ENCODE measurements at regions not wholly inside any gene's neighbourhood (a gene's known extent, or its start where the extent isn't known, plus 50 kb on each side); places are given as distances from the start of the nearest gene placed in this dataset.

GRCh38 chr6:16901782-16902181 lies 140.5 kb upstream of the ATXN1 start (continued):
- TF ChIP-seq HSF1 (IDR thresholded peaks at IDR 0.05; ENCODE audit: low read depth, low read length): no peak
- TF ChIP-seq IRF3 (IDR thresholded peaks at IDR 0.05): no peak
- no peak for TF ChIP-seq ZNF384 (IDR thresholded peaks at IDR 0.05; ENCODE audit: borderline replicate concordance, low read depth, low read length)
- TF ChIP-seq CBX3 (IDR thresholded peaks at IDR 0.05; ENCODE audit: borderline replicate concordance, low read depth): no peak

- DNase-seq (ENCODE audit: low read depth, low spot score): no peak
- no peak for ATAC-seq
- Histone ChIP-seq H3K79me2 (ENCODE audit: control insufficient read depth, insufficient read depth, low read length) (no peaks in the 10 kb centered on the region), H3K4me2 (ENCODE audit: control insufficient read depth, insufficient read depth) (no peak overlapping the region), H2AFZ (ENCODE audit: control insufficient read depth, low read depth, low read length) (no peak overlapping the region), H3K9ac (ENCODE audit: control insufficient read depth, insufficient read depth, low read length) (no peak overlapping the region), H4K20me1 (ENCODE audit: control insufficient read depth, insufficient read depth) (no peaks in the 10 kb centered on the region), H3K4me1 (ENCODE audit: control insufficient read depth, insufficient read depth, low read length) (no peaks in the 10 kb centered on the region), H3K36me3 (ENCODE audit: control insufficient read depth in 2 of 2, insufficient read depth in 2 of 2, low read length in 1 of 2) (no peaks in the 10 kb centered on the region), H3K9me3 (replicated peaks; ENCODE audit: control insufficient read depth, insufficient read depth, low read length) (no peaks in the 10 kb centered on the region), H3K4me3 (no peak overlapping the region), H3K27ac (ENCODE audit: control insufficient read depth, insufficient read depth) (no peak overlapping the region), H3K27me3 (replicated peaks in 1 of 2; ENCODE audit: control insufficient read depth in 2 of 2, insufficient read depth in 2 of 2, low read length in 1 of 2) (0 out of 4 replicates have a peak, but pooled peaks cover 0 to 2% of the 10 kb centered on the region in 2 experiments)
- WGBS (ENCODE audit: insufficient coverage, insufficient replicate concordance, low lambda C conversion rate, missing lambda C conversion rate): 42% methylated on average over 2 of the region's 2 CpGs
- in situ Hi-C loops (cut with MboI): no loop called here
- peak; percentile 41 for FAIRE-seq
- ChIA-PET POLR2A (no interaction called here), SMC1A (ENCODE audit: uncharacterized antibody, unreplicated experiment) (no interaction called here), CTCF (no interaction called here), RAD21 (ENCODE audit: unreplicated experiment) (no interaction called here)
- no TSS peak for BruUV-seq (replicated peaks)
- TF ChIP-seq RAD21 (IDR thresholded peaks at IDR 0.05; ENCODE audit: insufficient read depth, low read depth, low read length): no peak
- TF ChIP-seq BCLAF1 (IDR thresholded peaks at IDR 0.05): no peak
- no peak for TF ChIP-seq SREBF1 (IDR thresholded peaks at IDR 0.05; ENCODE audit: low read length)
- TF ChIP-seq RB1 (IDR thresholded peaks at IDR 0.05; ENCODE audit: borderline replicate concordance): no peak
- TF ChIP-seq GATAD2B (conservative IDR thresholded peaks at IDR 0.05; ENCODE audit: low read depth): no peak
- no peak for TF ChIP-seq KDM1A (IDR thresholded peaks at IDR 0.05; ENCODE audit: borderline replicate concordance)
- no peak for TF ChIP-seq SREBF2 (IDR thresholded peaks at IDR 0.05; ENCODE audit: low read length)
- no peak for TF ChIP-seq TAF1 (IDR thresholded peaks at IDR 0.05; ENCODE audit: borderline replicate concordance, low read depth, low read length)
- intact Hi-C loops (cut with micrococcal nuclease; ENCODE audit: unreplicated experiment): no loop called here
Measured at GRCh38 chr6:16901306-16901705, 140.0 kb upstream of the ATXN1 start.
